Keratinocyte (primary cell): ENCODE measurements at regions not wholly inside any gene's neighbourhood (a gene's known extent, or its start where the extent isn't known, plus 50 kb on each side); places are given as distances from the start of the nearest gene placed in this dataset.

Experiments
- DNase-seq: peaks from one replicate; pipeline ENCODE4 v3.0.0-alpha.2; 2011; ENCODE audit warnings: low read depth, missing footprints, low spot score
- FAIRE-seq: peaks from 2 replicates; lab custom pipeline; 2011; peaks lifted over from hg19 to GRCh38; lab: Jason Lieb, UNC
- H2AFZ ChIP-seq: 2 replicates; pipeline ENCODE4 v1.6.0; 2012; ENCODE audit warnings: low read length, control low read depth, inconsistent platforms; ENCODE audit not compliant: control insufficient read depth
- H3K27ac ChIP-seq: 2 replicates; pipeline ENCODE4 v1.5.1; 2011; ENCODE audit warnings: low read length; ENCODE audit not compliant: control insufficient read depth, insufficient read depth
- H3K27me3 ChIP-seq: 3 replicates; pipeline ENCODE4 v1.6.0; 2011; ENCODE audit warnings: low read length; ENCODE audit not compliant: control insufficient read depth, insufficient read depth; ENCODE audit errors: extremely low read depth
- H3K36me3 ChIP-seq, 2 experiments: 2 replicates in 1 of 2; 3 replicates in 1 of 2; pipeline ENCODE4 v1.5.1; 2011; ENCODE audit warnings: low read length in 2 of 2, mild to moderate bottlenecking in 1 of 2; ENCODE audit not compliant: control insufficient read depth in 2 of 2, insufficient read depth in 2 of 2; ENCODE audit errors: extremely low read depth in 1 of 2
- H3K4me1 ChIP-seq: 3 replicates; pipeline ENCODE4 v1.5.1; 2011; ENCODE audit warnings: low read length; ENCODE audit not compliant: control insufficient read depth, insufficient read depth; ENCODE audit errors: extremely low read depth
- H3K4me2 ChIP-seq: 3 replicates; pipeline ENCODE4 v1.6.0; 2011; ENCODE audit warnings: low read depth, low read length; ENCODE audit not compliant: control insufficient read depth, insufficient read depth; ENCODE audit errors: extremely low read depth
- H3K4me3 ChIP-seq, 3 experiments: fragments of 200-600 bp in 1 of 3; sonication (generic) in 1 of 3; 2 replicates in 2 of 3; 3 replicates in 1 of 3; pipeline ENCODE4 v1.5.1; 2011 to 2016; ENCODE audit warnings: low read length in 3 of 3, mild to moderate bottlenecking in 3 of 3, control low read depth in 2 of 3, inconsistent platforms in 1 of 3, low read depth in 1 of 3, mixed read lengths in 1 of 3, mixed run types in 1 of 3, moderate library complexity in 1 of 3; ENCODE audit not compliant: control insufficient read depth in 2 of 3, insufficient read depth in 2 of 3; ENCODE audit errors: extremely low read depth in 1 of 3
- H3K79me2 ChIP-seq: 2 replicates; pipeline ENCODE4 v1.6.0; 2012; ENCODE audit warnings: low read length; ENCODE audit not compliant: control insufficient read depth, insufficient read depth
- H3K9ac ChIP-seq: 3 replicates; pipeline ENCODE4 v1.6.0; 2011; ENCODE audit warnings: low read length; ENCODE audit not compliant: control insufficient read depth, insufficient read depth; ENCODE audit errors: extremely low read depth
- H3K9me1 ChIP-seq: 3 replicates; pipeline ENCODE4 v1.6.0; 2011; ENCODE audit warnings: low read length; ENCODE audit not compliant: control insufficient read depth, insufficient read depth; ENCODE audit errors: extremely low read depth
- H3K9me3 ChIP-seq: 2 replicates; pipeline ENCODE4 v1.5.1; 2012; ENCODE audit warnings: low read depth, low read length; ENCODE audit not compliant: control insufficient read depth
- H4K20me1 ChIP-seq: 3 replicates; pipeline ENCODE4 v1.6.0; 2011; ENCODE audit warnings: low read length; ENCODE audit not compliant: control insufficient read depth, insufficient read depth; ENCODE audit errors: extremely low read depth
- CTCF ChIP-seq, 3 experiments: IDR thresholded peaks in 1 of 3; conservative IDR thresholded peaks in 1 of 3; optimal IDR thresholded peaks in 1 of 3; 2 replicates in 2 of 3; 3 replicates in 1 of 3; pipeline versions ENCODE3 to v1.5.1; 2011; ENCODE audit warnings: low read length in 3 of 3, mild to moderate bottlenecking in 3 of 3, moderate library complexity in 2 of 3, control low read depth in 1 of 3, inconsistent platforms in 1 of 3; ENCODE audit not compliant: insufficient read depth in 2 of 3; ENCODE audit errors: extremely low read depth in 1 of 3
- EZH2 ChIP-seq: IDR thresholded peaks from one replicate; pipeline ENCODE4 v1.6.1; 2012; ENCODE audit warnings: inconsistent platforms, mild to moderate bottlenecking, low read length, moderate library complexity
- dilution Hi-C: fragments of 300-500 bp; cut with MboI; formaldehyde crosslinking; loops from one replicate; pipeline ENCODE4 v1.7.0; 2020; ENCODE audit warnings: low sequenced_read_pairs; ENCODE audit not compliant: extremely low pct_ligation_motif_present

GRCh38 chr18:76227759-76228158 is 267.3 kb downstream of the ZNF516 start:
- H3K9me3 ChIP-seq: no peaks in the 10 kb centered on the region
- H4K20me1 ChIP-seq: no peaks in the 10 kb centered on the region
- no peaks in the 10 kb centered on the region for H3K9me1 ChIP-seq
- H3K36me3 ChIP-seq: no peaks in the 10 kb centered on the region
- H3K79me2 ChIP-seq: no peaks in the 10 kb centered on the region
- H3K27me3 ChIP-seq: no peaks in the 10 kb centered on the region
- FAIRE-seq: no peak
- TF ChIP-seq EZH2 (no peak), CTCF (optimal IDR thresholded peaks at IDR 0.05 in 1 of 3, IDR thresholded peaks at IDR 0.05 in 1 of 3, conservative IDR thresholded peaks at IDR 0.05 in 1 of 3; ENCODE audit: extremely low read depth in 1 of 3, insufficient read depth in 2 of 3, low read length in 3 of 3) (no peak)
- DNase-seq: no peak
- no peaks in the 10 kb centered on the region for H3K4me1 ChIP-seq
- H3K9ac ChIP-seq: no peak overlapping the region
- H3K27ac ChIP-seq: no peak overlapping the region
- H3K4me3 ChIP-seq: no peak overlapping the region
- no peak overlapping the region for H2AFZ ChIP-seq
- dilution Hi-C loops: no loop called here
- no peak overlapping the region for H3K4me2 ChIP-seq

- TF ChIP-seq CTCF (optimal IDR thresholded peaks at IDR 0.05 in 1 of 3, IDR thresholded peaks at IDR 0.05 in 1 of 3, conservative IDR thresholded peaks at IDR 0.05 in 1 of 3; ENCODE audit: extremely low read depth in 1 of 3, insufficient read depth in 2 of 3, low read length in 3 of 3) (no peak), EZH2 (no peak)
- Histone ChIP-seq H3K27ac (no peak overlapping the region), H3K4me2 (no peak overlapping the region), H3K4me1 (no peaks in the 10 kb centered on the region), H3K36me3 (no peaks in the 10 kb centered on the region), H3K27me3 (no peaks in the 10 kb centered on the region), H3K9me1 (no peaks in the 10 kb centered on the region), H3K4me3 (no peak overlapping the region), H3K9me3 (no peaks in the 10 kb centered on the region), H3K79me2 (no peaks in the 10 kb centered on the region), H3K9ac (no peak overlapping the region), H2AFZ (no peak overlapping the region), H4K20me1 (no peaks in the 10 kb centered on the region)
- FAIRE-seq (no peak), DNase-seq (no peak)
- dilution Hi-C loops: no loop called here
Measured at GRCh38 chr18:76223403-76223802, 271.6 kb downstream of the ZNF516 start.
